BJ (cell line): ENCODE measurements at regions not wholly inside any gene's neighbourhood (a gene's known extent, or its start where the extent isn't known, plus 50 kb on each side); places are given as distances from the start of the nearest gene placed in this dataset.

Experiments
- CTCF ChIA-PET: fragments of 350-600 bp; formaldehyde crosslinking; extraction: SDS; loops from one replicate; lab custom pipeline; 2021; ENCODE audit warnings: antibody characterized with exemption, inconsistent platforms; lab: Yijun Ruan, JAX
- POLR2A ChIA-PET: fragments of 300-600 bp; sonication (Branson Sonifier 250); formaldehyde crosslinking; extraction: SDS; loops from one replicate; lab custom pipeline; 2021; ENCODE audit warnings: antibody characterized with exemption; lab: Charles Lee
- DNase-seq: peaks from one replicate; pipeline ENCODE4 v3.0.0-alpha.2; 2011; ENCODE audit warnings: low read depth
- H3K27me3 ChIP-seq: 2 replicates; pipeline ENCODE4 v1.6.0; 2011; ENCODE audit warnings: low read length; ENCODE audit not compliant: control insufficient read depth, insufficient read depth
- H3K36me3 ChIP-seq: 2 replicates; pipeline ENCODE4 v1.5.1; 2011; ENCODE audit warnings: low read length; ENCODE audit not compliant: control insufficient read depth, insufficient read depth
- H3K4me3 ChIP-seq: 2 replicates; pipeline ENCODE4 v1.5.1; 2011; ENCODE audit warnings: low read depth, mild to moderate bottlenecking, control low read depth, low read length
- CTCF ChIP-seq: IDR thresholded peaks from 2 replicates; pipeline ENCODE4 v1.5.1; 2011; ENCODE audit warnings: low read depth, mild to moderate bottlenecking, control low read depth, inconsistent platforms, low read length, moderate library complexity; ENCODE audit not compliant: insufficient read depth

DNA sequence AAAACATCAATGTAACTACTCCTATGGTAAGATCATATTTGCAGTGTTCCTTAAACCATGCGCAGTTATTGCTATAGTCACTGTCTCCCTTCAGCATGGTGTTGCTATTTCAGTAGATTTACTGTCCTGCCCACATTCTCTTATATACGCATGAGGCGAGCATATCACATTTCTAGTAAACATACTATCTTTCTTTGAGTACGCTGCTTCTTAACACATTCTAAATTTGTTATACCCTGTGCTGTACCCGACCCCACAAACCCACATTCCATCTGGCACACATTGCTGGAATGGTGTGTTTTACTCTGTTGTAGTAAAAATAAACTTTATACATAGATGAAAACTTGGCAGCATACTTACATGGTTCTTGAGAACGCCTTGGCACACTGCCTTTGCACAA, 163.3 kb downstream of the QPCT start:
- H3K36me3 ChIP-seq, result no peaks in the 10 kb centered on the region
- POLR2A ChIA-PET, result no interaction called here
- H3K4me3 ChIP-seq, result no peak overlapping the region
- no peaks in the 10 kb centered on the region for H3K27me3 ChIP-seq
- CTCF ChIA-PET, result interaction anchor here (0.6 to 0.7 kb wide), 2 partner anchors 9 to 241 kb away, joined by 3 to 4 read pairs; no protein-coding TSS in a partner anchor
- TF ChIP-seq CTCF, result no peak
- no peak for DNase-seq

DNA sequence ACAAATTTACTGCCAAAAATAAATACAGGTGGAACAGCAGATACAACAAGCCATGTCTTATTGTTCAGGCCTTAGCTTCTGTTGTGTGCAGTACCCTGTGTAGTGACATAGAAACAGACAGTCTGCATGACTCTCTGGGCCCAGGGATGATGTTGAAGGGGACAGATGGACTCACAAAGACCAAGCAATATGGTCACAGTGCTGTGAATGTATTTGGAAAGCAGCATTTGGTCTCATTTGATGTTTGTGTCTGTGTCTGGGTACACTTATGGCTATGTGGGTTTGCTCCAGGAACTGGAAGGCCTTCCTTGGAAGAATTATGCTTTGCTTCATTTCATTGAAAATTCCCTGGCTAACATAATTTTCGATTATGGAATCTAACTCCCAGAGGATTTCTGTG, 158.5 kb downstream of the CDC42EP3 start:
- POLR2A ChIA-PET, result no interaction called here
- CTCF ChIA-PET, result no interaction called here
- TF ChIP-seq CTCF, result no peak
- Histone ChIP-seq H3K4me3 (no peak overlapping the region), H3K27me3 (no peaks in the 10 kb centered on the region), H3K36me3 (no peaks in the 10 kb centered on the region)
- DNase-seq, result no peak

- TF ChIP-seq CTCF, result no peak
- no peaks in the 10 kb centered on the region for H3K27me3 ChIP-seq
- ChIA-PET CTCF (interaction anchor here (2.1 kb wide), 1 partner anchor 109 kb away, joined by 6 read pairs; no protein-coding TSS in a partner anchor), POLR2A (no interaction called here)
- H3K4me3 ChIP-seq, result no peak overlapping the region
- DNase-seq, result peak; percentile 52
- no peaks in the 10 kb centered on the region for H3K36me3 ChIP-seq
Observed at GRCh38 chr2:37523814-37524362, 147.6 kb downstream of the CDC42EP3 start.

DNA sequence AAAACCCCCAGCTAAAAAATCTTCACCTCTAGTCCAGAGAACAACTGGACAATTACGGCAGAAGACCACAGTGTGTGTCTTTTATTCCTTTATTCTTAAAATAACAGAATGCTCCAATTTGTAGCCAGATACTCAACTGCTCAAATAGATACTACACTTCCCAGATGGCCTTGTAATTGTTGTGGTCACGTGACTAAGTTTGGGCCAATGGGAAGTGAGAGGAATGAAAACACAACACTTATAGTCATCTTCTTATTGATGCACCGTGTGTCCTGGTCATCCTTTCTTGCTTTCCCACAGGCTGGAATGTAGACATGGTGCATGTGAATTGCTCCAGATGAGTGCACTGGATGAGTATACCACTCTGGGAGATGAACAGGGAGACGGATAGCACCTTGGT, 145.1 kb downstream of the CDC42EP3 start:
- H3K4me3 ChIP-seq, result no peak overlapping the region
- POLR2A ChIA-PET, result no interaction called here
- DNase-seq, result no peak
- H3K27me3 ChIP-seq, result no peaks in the 10 kb centered on the region
- no peaks in the 10 kb centered on the region for H3K36me3 ChIP-seq
- CTCF ChIA-PET, result no interaction called here
- no peak for TF ChIP-seq CTCF

- CTCF ChIA-PET, result no interaction called here
- TF ChIP-seq CTCF, result no peak
- H3K36me3 ChIP-seq, result no peaks in the 10 kb centered on the region
- DNase-seq, result no peak
- H3K27me3 ChIP-seq, result no peaks in the 10 kb centered on the region
- no peak overlapping the region for H3K4me3 ChIP-seq
- POLR2A ChIA-PET, result no interaction called here
Observed at GRCh38 chr2:37526856-37527255, 144.6 kb downstream of the CDC42EP3 start.
